Neural progenitor cell (in vitro differentiated cells): ENCODE measurements at regions not wholly inside any gene's neighbourhood (a gene's known extent, or its start where the extent isn't known, plus 50 kb on each side); places are given as distances from the start of the nearest gene placed in this dataset.

Source experiments
- CTCF ChIP-seq: fragments of 200-600 bp; sonication (generic); IDR thresholded peaks from 2 replicates; pipeline ENCODE4 v1.5.1; 2017; ENCODE audit warnings: antibody characterized with exemption, mild to moderate bottlenecking
- EZH2 ChIP-seq: fragments of 200-600 bp; sonication (generic); IDR thresholded peaks from 2 replicates; pipeline ENCODE4 v1.6.1; 2017; ENCODE audit warnings: antibody characterized with exemption, mild to moderate bottlenecking, moderate library complexity
- EZH2phosphoT487 ChIP-seq: fragments of 200-600 bp; sonication (generic); IDR thresholded peaks from 2 replicates; pipeline ENCODE4 v1.6.1; 2017; ENCODE audit warnings: antibody characterized with exemption

- TF ChIP-seq EZH2: no peak
- TF ChIP-seq CTCF: no peak
- no peak for TF ChIP-seq EZH2phosphoT487
These were observed 783.2 kb upstream of the RBFOX1 start for GRCh38 chr16:6549415-6549814.
